ENCODE measurements at regions not wholly inside any gene's neighbourhood (a gene's known extent, or its start where the extent isn't known, plus 50 kb on each side); places are given as distances from the start of the nearest gene placed in this dataset.

GRCh38 chr3:72475258-72476138 is 372.7 kb downstream of the SHQ1 start:
- Histone ChIP-seq H3K4me1 (peaks cover 6% of the 10 kb centered on the region), H3K4me3 (ENCODE audit: low read depth, low read length) (no peak overlapping the region), H3K36me3 (no peaks in the 10 kb centered on the region), H3K9me3 (no peaks in the 10 kb centered on the region), H3K27me3 (no peaks in the 10 kb centered on the region)
- DNase-seq, result no peak
- TF ChIP-seq CTCF (IDR thresholded peaks at IDR 0.05; ENCODE audit: low read depth, low read length), result no peak

DNA sequence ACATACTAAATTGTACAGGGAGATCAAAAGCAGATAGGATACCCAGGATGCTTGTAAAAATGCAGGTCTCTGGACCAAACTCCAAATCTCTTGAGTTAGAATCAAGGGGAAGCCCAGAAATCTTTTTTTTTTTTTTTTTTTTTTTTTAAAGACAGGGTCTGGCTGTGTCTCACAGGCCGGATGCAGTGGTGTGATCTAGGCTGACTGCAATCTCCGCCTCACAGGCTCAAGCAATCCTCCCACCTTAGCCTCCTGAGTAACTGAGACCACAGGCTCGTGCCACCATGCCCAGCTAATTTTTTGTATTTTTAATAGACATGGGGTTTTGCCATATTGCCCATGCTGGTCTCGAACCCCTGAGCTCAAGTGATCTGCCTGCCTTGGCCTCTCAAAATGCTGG is 373.5 kb downstream of the SHQ1 start:
- TF ChIP-seq CTCF (IDR thresholded peaks at IDR 0.05; ENCODE audit: low read depth, low read length), result no peak
- Histone ChIP-seq H3K9me3 (no peaks in the 10 kb centered on the region), H3K36me3 (no peaks in the 10 kb centered on the region), H3K4me3 (ENCODE audit: low read depth, low read length) (no peak overlapping the region), H3K27me3 (no peaks in the 10 kb centered on the region), H3K4me1 (peaks cover 8% of the 10 kb centered on the region)
- DNase-seq, result no peak

GRCh38 chr3:72473156-72473555 is 375.1 kb downstream of the SHQ1 start:
- Histone ChIP-seq H3K27me3 (no peaks in the 10 kb centered on the region), H3K36me3 (no peaks in the 10 kb centered on the region), H3K4me3 (ENCODE audit: low read depth, low read length) (no peak overlapping the region), H3K4me1 (peaks cover 8% of the 10 kb centered on the region), H3K9me3 (no peaks in the 10 kb centered on the region)
- no peak for DNase-seq
- no peak for TF ChIP-seq CTCF (IDR thresholded peaks at IDR 0.05; ENCODE audit: low read depth, low read length)

DNA sequence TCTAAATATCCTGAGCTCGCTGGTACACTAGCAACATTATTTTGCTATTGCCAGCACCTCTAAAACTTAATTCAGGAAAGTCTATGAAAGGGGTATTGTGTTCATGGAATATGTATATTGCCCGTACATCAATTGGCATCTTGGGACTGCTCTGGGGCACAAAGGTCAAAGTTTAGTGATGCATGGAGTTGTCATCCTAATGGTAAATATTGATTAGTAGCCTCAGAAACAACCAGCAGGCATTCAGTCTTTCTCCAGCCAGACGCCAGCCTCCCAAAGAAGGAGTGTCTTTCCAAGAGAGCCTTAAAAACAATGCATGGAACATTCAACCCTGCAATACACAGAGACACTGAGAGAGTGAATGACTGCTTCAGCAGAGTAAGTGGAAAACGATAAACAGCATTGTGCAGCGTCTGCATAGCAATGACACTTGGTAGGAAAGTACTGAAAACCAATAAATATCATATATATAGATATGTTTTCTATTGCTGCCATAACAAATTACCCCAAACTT is 377.3 kb downstream of the SHQ1 start:
- Histone ChIP-seq H3K36me3 (no peaks in the 10 kb centered on the region), H3K4me1 (peaks cover 8% of the 10 kb centered on the region), H3K27me3 (no peaks in the 10 kb centered on the region), H3K4me3 (ENCODE audit: low read depth, low read length) (no peak overlapping the region), H3K9me3 (no peaks in the 10 kb centered on the region)
- no peak for DNase-seq
- no peak for TF ChIP-seq CTCF (IDR thresholded peaks at IDR 0.05; ENCODE audit: low read depth, low read length)

- H3K4me1 ChIP-seq, result peaks cover 5% of the 10 kb centered on the region
- no peak overlapping the region for H3K4me3 ChIP-seq (ENCODE audit: low read depth, low read length)
- TF ChIP-seq CTCF (IDR thresholded peaks at IDR 0.05; ENCODE audit: low read depth, low read length), result no peak
- no peaks in the 10 kb centered on the region for H3K9me3 ChIP-seq
- H3K36me3 ChIP-seq, result no peaks in the 10 kb centered on the region; the same call in 1 of the 2 replicates
- no peak for DNase-seq
- no peaks in the 10 kb centered on the region for H3K27me3 ChIP-seq
These were observed 382.4 kb downstream of the SHQ1 start for GRCh38 chr3:72465853-72466252.

- H3K9me3 ChIP-seq, result no peaks in the 10 kb centered on the region
- TF ChIP-seq CTCF (IDR thresholded peaks at IDR 0.05; ENCODE audit: low read depth, low read length), result no peak
- H3K27me3 ChIP-seq, result no peaks in the 10 kb centered on the region
These were observed 385.2 kb downstream of the SHQ1 start for GRCh38 chr3:72463083-72463482.

More at GRCh38 chr3:72463083-72463482, 385.2 kb downstream of the SHQ1 start:
- Histone ChIP-seq H3K4me1 (no peaks in the 10 kb centered on the region; the same call in none of the 2 replicates), H3K36me3 (no peaks in the 10 kb centered on the region; the same call in 1 of the 2 replicates), H3K4me3 (ENCODE audit: low read depth, low read length) (no peak overlapping the region)
- DNase-seq, result no peak

Data from BE2C (cell line).